Activated T-helper 2 cell treated with anti-CD3 and anti-CD28 coated beads, Interferon-gamma antibody, Interleukin-2, Interleukin-4, amounts not matched to agents 10 μg/mL and 5 μg/mL and 100 μg/mL, durations not matched to agents 14 hours and 24 hours and 36 hours (primary cell): ENCODE measurements at regions not wholly inside any gene's neighbourhood (a gene's known extent, or its start where the extent isn't known, plus 50 kb on each side); places are given as distances from the start of the nearest gene placed in this dataset.

ENCODE experiments used
- DNase-seq: peaks from one replicate; pipeline ENCODE4 v3.0.0; 2021; ENCODE audit warnings: low spot score
- H3K27ac Mint-ChIP-seq: one replicate; pipeline ENCODE4 v1.8.0; 2021; ENCODE audit warnings: mixed read lengths
- H3K27me3 Mint-ChIP-seq: one replicate; pipeline ENCODE4 v1.8.0; 2021; ENCODE audit warnings: low read depth, mixed read lengths
- H3K36me3 Mint-ChIP-seq: one replicate; pipeline ENCODE4 v1.8.0; 2021; ENCODE audit warnings: low read depth, mixed read lengths
- H3K4me1 Mint-ChIP-seq: one replicate; pipeline ENCODE4 v1.8.0; 2021; ENCODE audit warnings: low read depth, mixed read lengths
- H3K4me3 Mint-ChIP-seq: one replicate; pipeline ENCODE4 v1.8.0; 2021; ENCODE audit warnings: low read depth, mild to moderate bottlenecking, moderate library complexity, mixed read lengths
- H3K9me3 Mint-ChIP-seq: one replicate; pipeline ENCODE4 v1.8.0; 2021; ENCODE audit warnings: mixed read lengths
- intact Hi-C: fragments of 100-400 bp; cut with micrococcal nuclease; formaldehyde crosslinking; loops from one replicate; pipeline ENCODE4 v1.15.1; 2023

DNA sequence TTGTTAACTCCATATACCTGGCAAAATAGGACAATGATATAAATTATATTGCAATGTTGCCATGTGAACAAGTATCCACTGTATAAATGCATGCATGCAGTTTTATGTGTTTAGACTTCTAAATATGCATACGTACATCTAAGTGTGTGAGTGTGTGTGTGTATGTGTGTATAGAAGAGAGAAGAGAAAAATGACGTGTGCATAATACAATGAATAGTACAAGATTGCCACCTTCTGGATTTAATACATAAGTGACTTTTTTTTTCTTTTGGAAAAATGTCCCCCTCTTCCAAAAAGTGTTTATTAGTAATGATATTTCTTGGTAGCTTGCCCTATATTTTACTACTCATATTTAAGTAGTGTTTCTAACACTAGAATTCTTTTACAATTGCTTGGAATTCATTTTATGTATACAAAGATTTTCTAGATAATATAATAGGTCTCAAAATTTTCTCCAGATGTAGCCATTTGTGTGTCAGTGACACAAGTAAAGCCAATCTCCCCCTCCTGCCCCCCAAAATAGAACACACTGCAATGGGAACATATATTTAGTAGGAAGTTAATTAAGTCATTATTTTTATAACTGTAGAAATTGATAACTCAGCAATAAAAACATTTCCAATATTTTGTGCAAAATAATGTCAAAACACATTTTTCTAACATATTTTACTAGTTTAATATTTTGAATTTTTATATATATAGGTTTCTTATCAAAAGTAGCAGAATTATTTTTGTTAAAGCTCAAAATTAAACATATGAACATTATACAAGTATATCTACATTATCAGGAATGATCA, 783.3 kb upstream of the ATXN8OS start:
- peaks cover 7% of the 10 kb centered on the region for H3K9me3 Mint-ChIP-seq
- no peaks in the 10 kb centered on the region for H3K4me1 Mint-ChIP-seq

DNA sequence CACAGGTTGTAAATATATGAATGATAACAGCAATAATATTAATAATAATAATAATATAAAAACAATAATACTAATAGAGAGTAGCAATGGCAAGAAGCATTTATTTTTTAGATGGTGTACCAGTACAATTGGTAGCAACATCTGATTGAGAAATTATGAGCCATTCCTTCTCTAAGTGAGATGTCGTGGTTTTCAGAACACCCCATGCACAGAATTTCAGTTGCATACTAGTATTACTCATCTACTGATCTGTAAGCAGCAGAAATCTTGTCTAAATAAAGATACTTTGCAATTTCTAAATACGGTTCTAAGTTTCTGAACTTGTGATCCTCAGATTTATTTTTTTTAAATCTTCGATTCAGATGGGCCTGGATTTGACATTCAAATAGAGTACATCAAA, 788.0 kb upstream of the ATXN8OS start:
- H3K4me3 Mint-ChIP-seq: no peak overlapping the region
- DNase-seq: no peak
- H3K9me3 Mint-ChIP-seq: peaks cover 22% of the 10 kb centered on the region
- H3K36me3 Mint-ChIP-seq: no peaks in the 10 kb centered on the region
- no peaks in the 10 kb centered on the region for H3K4me1 Mint-ChIP-seq
- no peak overlapping the region for H3K27ac Mint-ChIP-seq
- intact Hi-C loops: no loop called here
- no peaks in the 10 kb centered on the region for H3K27me3 Mint-ChIP-seq

More for the DNA sequence above, 783.3 kb upstream of the ATXN8OS start:
- Mint-ChIP-seq H3K27ac (no peak overlapping the region), H3K4me3 (no peak overlapping the region), H3K27me3 (no peaks in the 10 kb centered on the region), H3K36me3 (no peaks in the 10 kb centered on the region)
- intact Hi-C loops: no loop called here
- DNase-seq: no peak

DNA sequence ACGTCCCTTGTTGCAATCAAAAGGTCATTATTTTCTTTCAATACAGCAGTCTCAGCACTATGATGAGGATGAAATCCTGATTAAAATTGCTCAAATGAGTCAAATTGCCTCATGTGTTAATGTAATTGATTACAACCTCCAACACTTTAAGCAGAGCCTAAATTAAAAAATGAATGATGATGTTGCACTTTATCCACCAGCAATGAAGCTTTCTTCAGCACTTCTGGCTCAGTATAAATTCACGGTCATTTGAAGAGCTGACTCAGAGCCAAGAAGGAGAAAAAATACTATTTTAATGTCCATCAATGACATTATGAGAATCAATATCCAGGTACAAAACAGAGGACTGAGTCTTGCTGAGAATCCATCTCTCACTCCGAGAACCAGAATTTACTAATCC, 792.6 kb upstream of the ATXN8OS start:
- Mint-ChIP-seq H3K27ac (no peak overlapping the region), H3K4me1 (no peaks in the 10 kb centered on the region), H3K9me3 (peaks cover 33% of the 10 kb centered on the region), H3K27me3 (no peaks in the 10 kb centered on the region), H3K4me3 (no peak overlapping the region), H3K36me3 (no peaks in the 10 kb centered on the region)
- DNase-seq: no peak
- intact Hi-C loops: no loop called here

DNA sequence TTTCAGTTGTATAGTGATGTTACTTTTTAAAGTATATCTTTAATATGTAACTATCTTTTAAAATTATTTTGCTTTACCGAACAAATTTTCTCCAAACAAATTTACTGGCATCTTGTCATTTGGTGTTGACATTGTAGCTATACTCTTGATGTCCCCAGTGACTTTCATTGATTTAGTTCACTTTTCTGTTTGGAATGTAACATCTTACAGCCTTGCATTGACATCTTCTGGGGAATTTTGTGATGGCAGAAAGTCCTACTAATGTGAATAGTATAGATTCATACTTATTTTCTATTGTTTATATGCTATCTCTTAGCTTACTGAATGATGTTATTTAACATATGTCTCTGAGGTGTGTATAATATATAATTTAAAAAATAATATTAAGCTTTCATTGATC, 800.9 kb upstream of the ATXN8OS start:
- Mint-ChIP-seq H3K27ac (no peak overlapping the region), H3K36me3 (no peaks in the 10 kb centered on the region), H3K4me1 (no peaks in the 10 kb centered on the region), H3K9me3 (peaks cover 12% of the 10 kb centered on the region), H3K4me3 (no peak overlapping the region), H3K27me3 (no peaks in the 10 kb centered on the region)
- no peak for DNase-seq
- intact Hi-C loops: no loop called here

DNA sequence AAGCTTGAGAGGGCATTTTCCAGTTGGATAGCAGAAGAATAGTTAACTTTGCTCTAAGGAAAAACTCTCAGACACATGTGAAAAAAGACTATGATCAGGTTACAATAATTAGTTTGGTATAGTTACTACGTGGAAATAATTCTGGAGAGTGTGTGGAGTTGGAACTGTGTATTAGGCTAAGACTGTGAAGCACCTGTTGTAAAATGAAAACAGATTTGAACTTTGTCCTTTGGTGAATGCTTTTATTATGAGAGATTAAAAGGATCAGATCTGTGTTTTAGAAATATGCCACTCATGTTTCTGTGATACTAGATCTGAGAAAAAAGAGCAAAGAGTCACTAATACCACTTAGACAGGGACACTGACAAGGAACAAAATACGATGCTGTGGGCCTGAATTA, 807.5 kb upstream of the ATXN8OS start:
- Mint-ChIP-seq H3K27me3 (no peaks in the 10 kb centered on the region), H3K9me3 (peaks cover 46% of the 10 kb centered on the region), H3K4me1 (no peaks in the 10 kb centered on the region), H3K27ac (no peak overlapping the region), H3K4me3 (no peak overlapping the region), H3K36me3 (no peaks in the 10 kb centered on the region)
- DNase-seq: no peak
- intact Hi-C loops: no loop called here

DNA sequence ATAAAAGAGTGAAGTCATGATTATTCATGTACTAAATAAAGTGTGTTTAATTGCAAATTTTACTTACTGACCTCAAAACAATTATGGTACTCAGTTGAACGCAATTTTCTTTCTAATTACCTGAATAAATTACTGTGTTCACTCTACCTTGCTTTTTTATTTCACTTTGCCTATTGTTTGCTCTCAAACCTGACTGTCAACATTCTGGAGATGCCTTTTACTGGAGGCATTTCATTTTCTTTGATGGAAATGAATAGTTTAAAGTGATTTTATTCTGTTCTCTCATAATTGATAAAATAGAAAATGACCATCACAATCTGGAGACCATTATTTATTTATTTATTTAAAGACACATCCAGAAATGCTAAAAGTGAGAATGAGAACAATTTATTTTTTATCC, 811.5 kb upstream of the ATXN8OS start:
- peaks cover 50% of the 10 kb centered on the region for H3K9me3 Mint-ChIP-seq
- H3K27ac Mint-ChIP-seq: no peak overlapping the region
- H3K4me3 Mint-ChIP-seq: no peak overlapping the region
- no peak for DNase-seq
- H3K36me3 Mint-ChIP-seq: no peaks in the 10 kb centered on the region
- intact Hi-C loops: no loop called here
- no peaks in the 10 kb centered on the region for H3K27me3 Mint-ChIP-seq
- no peaks in the 10 kb centered on the region for H3K4me1 Mint-ChIP-seq

DNA sequence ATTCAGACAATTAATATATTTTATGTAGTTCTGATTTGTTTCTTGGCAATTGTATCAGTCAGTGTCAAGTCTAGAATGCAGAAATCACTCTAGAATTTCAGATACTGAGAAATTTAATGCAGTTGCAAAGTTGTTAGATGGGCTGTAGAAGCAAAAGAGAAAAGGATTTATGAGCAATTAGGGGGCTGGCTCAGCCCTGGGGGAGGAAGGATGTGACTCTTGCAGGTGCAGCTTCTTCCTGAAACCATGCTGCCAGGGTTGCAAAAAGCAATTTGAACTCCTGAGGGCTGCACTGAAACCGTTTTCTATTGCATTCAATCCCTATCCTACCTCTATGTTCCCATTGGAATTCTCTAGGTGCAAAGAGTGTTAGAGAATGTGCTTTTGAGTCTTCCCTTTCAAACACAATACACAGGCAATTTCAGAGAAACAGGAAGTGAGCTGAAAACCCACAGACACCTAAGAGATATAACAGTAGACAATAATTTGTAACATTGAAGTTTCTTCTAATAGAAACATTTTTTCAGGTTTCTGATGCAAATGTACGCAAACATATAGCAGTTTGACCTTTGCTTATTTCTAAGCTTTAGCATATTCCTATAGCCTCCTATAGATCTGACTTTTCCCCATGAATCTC, 814.7 kb upstream of the ATXN8OS start:
- no peaks in the 10 kb centered on the region for H3K27me3 Mint-ChIP-seq
- intact Hi-C loops: no loop called here

DNA sequence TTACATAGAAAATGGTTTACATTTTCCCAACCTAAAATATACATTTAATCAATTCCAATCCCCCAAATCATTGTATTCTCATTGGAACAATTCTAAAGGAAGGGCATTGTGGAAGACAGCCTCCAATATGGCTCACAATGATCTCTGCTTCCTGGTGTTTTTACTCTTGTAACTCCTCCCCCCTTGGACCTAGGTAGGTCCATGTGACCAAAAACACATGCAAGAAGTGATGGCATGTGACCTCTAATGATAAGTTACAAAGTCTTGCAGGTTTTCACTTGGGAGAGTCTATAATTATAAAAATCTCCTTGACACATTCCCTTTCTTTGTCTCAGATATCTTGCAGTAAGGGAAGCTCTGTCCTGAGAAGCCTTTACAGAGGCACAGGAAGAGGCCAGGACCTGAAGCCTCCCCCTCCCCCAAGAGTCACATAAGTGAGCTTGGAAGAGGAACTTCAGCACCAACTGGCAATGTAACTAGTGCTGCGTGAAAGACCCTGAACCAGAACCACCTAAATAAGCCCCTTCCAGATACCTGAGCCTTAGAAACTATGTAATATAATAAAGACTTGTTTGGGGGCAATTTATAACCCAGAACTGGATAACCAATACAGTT, 816.2 kb upstream of the ATXN8OS start:
- H3K27me3 Mint-ChIP-seq: no peaks in the 10 kb centered on the region
- H3K4me1 Mint-ChIP-seq: no peaks in the 10 kb centered on the region
- H3K9me3 Mint-ChIP-seq: peaks cover 40% of the 10 kb centered on the region
- intact Hi-C loops: no loop called here
- no peaks in the 10 kb centered on the region for H3K36me3 Mint-ChIP-seq
- no peak overlapping the region for H3K4me3 Mint-ChIP-seq
- DNase-seq: no peak
- H3K27ac Mint-ChIP-seq: no peak overlapping the region

More for the DNA sequence above, 814.7 kb upstream of the ATXN8OS start:
- Mint-ChIP-seq H3K36me3 (no peaks in the 10 kb centered on the region), H3K9me3 (peaks cover 37% of the 10 kb centered on the region), H3K4me3 (no peak overlapping the region), H3K4me1 (no peaks in the 10 kb centered on the region), H3K27ac (no peak overlapping the region)
- DNase-seq: no peak

DNA sequence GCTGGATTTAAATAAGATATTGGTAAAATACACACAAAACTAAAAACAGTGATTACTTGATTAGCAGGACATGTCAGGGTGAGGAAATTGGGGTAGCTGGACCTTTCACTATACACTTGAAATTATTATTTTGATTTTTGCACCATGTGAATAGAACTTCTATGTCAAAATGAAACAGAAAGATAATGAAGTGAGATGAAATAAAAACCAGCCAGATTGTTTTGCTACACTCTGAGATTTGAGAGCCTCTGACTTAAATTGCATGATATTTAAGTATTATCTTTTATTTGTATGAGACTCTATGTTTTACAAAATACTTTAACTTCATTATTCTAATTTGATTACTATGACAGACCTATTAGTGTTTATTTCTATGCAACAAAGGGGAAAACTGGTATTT, 819.6 kb upstream of the ATXN8OS start:
- H3K36me3 Mint-ChIP-seq: no peaks in the 10 kb centered on the region
- intact Hi-C loops: no loop called here

DNA sequence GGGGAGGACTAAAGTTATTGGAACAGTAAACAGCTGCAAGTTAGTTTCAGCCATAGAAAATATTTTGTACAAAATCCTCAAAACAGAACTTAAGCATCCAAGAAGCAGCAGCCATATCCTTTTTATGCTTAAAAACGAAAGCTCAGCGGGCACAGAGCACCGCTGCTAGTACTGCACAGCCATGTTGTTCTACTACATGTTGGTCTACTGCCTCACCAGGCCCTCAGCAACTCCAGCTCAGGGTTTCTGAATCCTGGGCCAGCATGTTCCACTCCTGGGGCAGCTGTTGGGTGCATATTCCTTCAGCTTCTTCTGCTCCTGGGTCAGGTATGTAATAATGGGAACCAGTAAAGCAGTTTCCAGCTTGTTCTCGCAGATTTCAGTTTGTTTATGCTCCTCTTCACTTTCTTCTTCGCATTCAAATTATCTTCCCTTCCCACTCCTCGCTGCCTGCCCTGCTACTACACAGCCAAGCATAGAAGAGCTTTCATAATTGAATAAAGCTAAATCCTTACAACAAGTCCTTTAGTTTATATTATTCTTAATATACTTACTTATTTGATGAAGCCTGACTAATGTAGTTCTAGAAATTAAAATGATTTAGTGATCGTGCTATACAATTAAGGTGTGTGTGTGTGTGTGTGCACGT, 820.5 kb upstream of the ATXN8OS start:
- Mint-ChIP-seq H3K36me3 (no peaks in the 10 kb centered on the region), H3K9me3 (peaks cover 34% of the 10 kb centered on the region), H3K4me1 (no peaks in the 10 kb centered on the region), H3K27ac (no peak overlapping the region), H3K27me3 (no peaks in the 10 kb centered on the region), H3K4me3 (no peak overlapping the region)
- intact Hi-C loops: no loop called here
- no peak for DNase-seq

More for the DNA sequence above, 819.6 kb upstream of the ATXN8OS start:
- Mint-ChIP-seq H3K27ac (no peak overlapping the region), H3K27me3 (no peaks in the 10 kb centered on the region), H3K9me3 (peaks cover 29% of the 10 kb centered on the region), H3K4me3 (no peak overlapping the region), H3K4me1 (no peaks in the 10 kb centered on the region)
- no peak for DNase-seq

DNA sequence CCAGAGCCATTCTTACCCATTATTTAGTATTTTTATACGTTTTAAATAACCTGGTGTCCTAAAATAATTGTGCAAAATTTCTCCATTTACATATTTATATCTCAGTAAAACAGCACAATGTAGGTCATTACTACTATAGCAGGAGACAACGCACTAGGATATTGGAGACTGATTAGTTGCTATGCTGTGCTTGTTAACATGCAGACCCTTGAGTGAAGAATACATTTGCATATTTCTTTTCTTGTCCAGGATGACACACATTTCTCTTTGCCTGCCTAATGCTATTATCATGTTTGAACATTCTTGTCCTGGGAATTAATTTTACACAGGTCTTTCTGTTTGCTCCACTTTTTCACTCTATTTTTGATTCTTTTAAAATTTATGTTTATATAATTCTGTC, 823.8 kb upstream of the ATXN8OS start:
- intact Hi-C loops: no loop called here
- H3K4me1 Mint-ChIP-seq: no peaks in the 10 kb centered on the region

DNA sequence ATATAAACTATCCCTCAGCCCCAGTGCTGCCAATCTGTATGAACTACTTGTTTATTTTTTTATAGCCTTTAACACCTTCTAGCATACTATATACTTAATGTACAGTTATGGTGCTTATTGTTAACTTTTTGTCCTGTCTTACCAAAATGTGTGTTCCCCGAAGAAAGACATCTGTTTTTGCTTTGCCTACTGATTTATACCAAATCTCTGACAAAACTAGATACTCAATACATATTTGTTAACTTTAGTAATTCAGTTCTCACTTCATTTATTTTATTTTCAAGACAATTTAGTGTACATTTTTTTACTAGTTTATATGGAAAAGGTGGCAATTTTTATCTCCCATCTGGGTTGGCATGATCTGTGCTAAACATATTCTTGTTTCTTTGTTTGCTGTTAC, 824.3 kb upstream of the ATXN8OS start:
- intact Hi-C loops: no loop called here
- no peak overlapping the region for H3K4me3 Mint-ChIP-seq
- H3K27ac Mint-ChIP-seq: no peak overlapping the region
- no peak for DNase-seq
- H3K36me3 Mint-ChIP-seq: no peaks in the 10 kb centered on the region
- no peaks in the 10 kb centered on the region for H3K27me3 Mint-ChIP-seq
- peaks cover 20% of the 10 kb centered on the region for H3K9me3 Mint-ChIP-seq
- no peaks in the 10 kb centered on the region for H3K4me1 Mint-ChIP-seq

More for the DNA sequence above, 823.8 kb upstream of the ATXN8OS start:
- H3K27me3 Mint-ChIP-seq: no peaks in the 10 kb centered on the region
- H3K36me3 Mint-ChIP-seq: no peaks in the 10 kb centered on the region
- DNase-seq: no peak
- no peak overlapping the region for H3K27ac Mint-ChIP-seq
- H3K9me3 Mint-ChIP-seq: peaks cover 25% of the 10 kb centered on the region
- no peak overlapping the region for H3K4me3 Mint-ChIP-seq

DNA sequence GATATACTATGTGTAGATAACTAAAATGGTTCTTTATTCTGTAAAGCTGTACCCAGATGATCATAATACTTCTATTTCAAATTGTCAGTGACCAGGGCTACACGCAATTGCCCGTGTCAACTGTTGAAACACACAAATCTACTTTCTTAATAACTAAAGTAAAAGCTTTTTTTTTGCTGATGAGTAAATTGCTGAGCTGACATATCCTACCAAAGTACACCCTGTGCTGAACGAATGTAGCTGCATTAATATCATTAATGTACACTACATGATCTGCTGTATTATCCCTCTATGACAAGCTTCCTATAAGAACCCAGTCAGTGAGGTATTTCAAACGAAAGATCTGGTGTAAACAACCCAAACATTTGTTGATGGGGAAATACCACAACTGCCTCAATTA, 827.2 kb upstream of the ATXN8OS start:
- intact Hi-C loops: no loop called here
- Mint-ChIP-seq H3K9me3 (peaks cover 16% of the 10 kb centered on the region), H3K36me3 (no peaks in the 10 kb centered on the region), H3K4me1 (no peaks in the 10 kb centered on the region), H3K27ac (no peak overlapping the region), H3K27me3 (no peaks in the 10 kb centered on the region), H3K4me3 (no peak overlapping the region)
- no peak for DNase-seq
